ENCODE measurements at regions not wholly inside any gene's neighbourhood (a gene's known extent, or its start where the extent isn't known, plus 50 kb on each side); places are given as distances from the start of the nearest gene placed in this dataset.
A peak's percentile ranks its signal among the peaks of the same experiment; 100 is the strongest.

- no peak overlapping the region for H3K9ac ChIP-seq
- H3K27ac ChIP-seq: no peak overlapping the region
Observed at GRCh38 chr3:31369637-31370379, 162.9 kb upstream of the STT3B start.

GRCh38 chr3:31370380-31370666 lies 162.4 kb upstream of the STT3B start:
- Histone ChIP-seq H3K27ac (no peak overlapping the region), H3K4me1 (ENCODE audit: insufficient read depth) (peaks cover 11% of the 10 kb centered on the region), H3K79me2 (ENCODE audit: insufficient read depth) (no peaks in the 10 kb centered on the region), H3F3A (ENCODE audit: insufficient read depth) (peaks cover 2% of the 10 kb centered on the region; the same call in 1 of the 2 replicates), H3K9me2 (ENCODE audit: insufficient read depth) (no peaks in the 10 kb centered on the region), H3K27me3 (replicated peaks; ENCODE audit: insufficient read depth) (no peaks in the 10 kb centered on the region), H3K9ac (no peak overlapping the region), H3K36me3 (ENCODE audit: low read depth) (no peaks in the 10 kb centered on the region), H3K4me2 (ENCODE audit: unreplicated experiment) (peak overlapping the region; percentile 12), H2AFZ (peak overlapping the region; percentile 35), H4K20me1 (ENCODE audit: insufficient read depth) (no peaks in the 10 kb centered on the region), H3K9me3 (ENCODE audit: low read depth) (no peaks in the 10 kb centered on the region), H3K4me3 (no peak overlapping the region)
- DNase-seq: no peak
- in situ Hi-C loops (cut with MboI): no loop called here
- TF ChIP-seq EZH2 (IDR thresholded peaks at IDR 0.05; ENCODE audit: insufficient read depth, poor library complexity, severe bottlenecking) (no peak), EZH2phosphoT487 (IDR thresholded peaks at IDR 0.05; ENCODE audit: insufficient read depth, low read depth) (no peak)

More at GRCh38 chr3:31369637-31370379, 162.9 kb upstream of the STT3B start:
- Histone ChIP-seq H3K27me3 (replicated peaks; ENCODE audit: insufficient read depth) (no peaks in the 10 kb centered on the region), H3K4me1 (ENCODE audit: insufficient read depth) (peaks cover 16% of the 10 kb centered on the region), H4K20me1 (ENCODE audit: insufficient read depth) (no peaks in the 10 kb centered on the region), H3K36me3 (ENCODE audit: low read depth) (no peaks in the 10 kb centered on the region), H3F3A (ENCODE audit: insufficient read depth) (peaks cover 7% of the 10 kb centered on the region; the same call in 1 of the 2 replicates), H3K4me2 (ENCODE audit: unreplicated experiment) (peak overlapping the region; percentile 12), H3K79me2 (ENCODE audit: insufficient read depth) (no peaks in the 10 kb centered on the region), H3K9me2 (ENCODE audit: insufficient read depth) (no peaks in the 10 kb centered on the region), H3K9me3 (ENCODE audit: low read depth) (no peaks in the 10 kb centered on the region), H2AFZ (peak overlapping the region; percentile 35), H3K4me3 (no peak overlapping the region)
- no peak for TF ChIP-seq EZH2 (IDR thresholded peaks at IDR 0.05; ENCODE audit: insufficient read depth, poor library complexity, severe bottlenecking)
- no peak for TF ChIP-seq EZH2phosphoT487 (IDR thresholded peaks at IDR 0.05; ENCODE audit: insufficient read depth, low read depth)
- 55 to 59% methylated on average over 2 of the region's 2 CpGs for WGBS, 2 experiments (ENCODE audit: low coverage in 1 of 2, low lambda C conversion rate in 2 of 2, missing lambda C conversion rate in 2 of 2)
- in situ Hi-C loops (cut with MboI): no loop called here
- peak; percentile 42 for DNase-seq

GRCh38 chr3:31370681-31371080 lies 162.0 kb upstream of the STT3B start:
- Histone ChIP-seq H3K36me3 (ENCODE audit: low read depth) (no peaks in the 10 kb centered on the region), H3K4me2 (ENCODE audit: unreplicated experiment) (no peak overlapping the region), H3F3A (ENCODE audit: insufficient read depth) (no peaks in the 10 kb centered on the region), H3K9me2 (ENCODE audit: insufficient read depth) (no peaks in the 10 kb centered on the region), H3K4me3 (no peak overlapping the region), H3K27ac (no peak overlapping the region), H4K20me1 (ENCODE audit: insufficient read depth) (no peaks in the 10 kb centered on the region), H3K9ac (no peak overlapping the region), H2AFZ (no peak overlapping the region), H3K79me2 (ENCODE audit: insufficient read depth) (no peaks in the 10 kb centered on the region), H3K27me3 (replicated peaks; ENCODE audit: insufficient read depth) (no peaks in the 10 kb centered on the region), H3K4me1 (ENCODE audit: insufficient read depth) (peaks cover 9% of the 10 kb centered on the region; the same call in 1 of the 2 replicates), H3K9me3 (ENCODE audit: low read depth) (no peaks in the 10 kb centered on the region)
- in situ Hi-C loops (cut with MboI): no loop called here
- 81 to 89% methylated on average over 2 of the region's 2 CpGs for WGBS, 2 experiments (ENCODE audit: low coverage in 1 of 2, low lambda C conversion rate in 2 of 2, missing lambda C conversion rate in 2 of 2)
- DNase-seq: no peak
- TF ChIP-seq EZH2 (IDR thresholded peaks at IDR 0.05; ENCODE audit: insufficient read depth, poor library complexity, severe bottlenecking) (no peak), EZH2phosphoT487 (IDR thresholded peaks at IDR 0.05; ENCODE audit: insufficient read depth, low read depth) (no peak)

GRCh38 chr3:31371484-31372177 lies 161.1 kb upstream of the STT3B start:
- H3K4me3 ChIP-seq: no peak overlapping the region

More at GRCh38 chr3:31371484-31372177, 161.1 kb upstream of the STT3B start:
- TF ChIP-seq EZH2 (IDR thresholded peaks at IDR 0.05; ENCODE audit: insufficient read depth, poor library complexity, severe bottlenecking) (no peak), EZH2phosphoT487 (IDR thresholded peaks at IDR 0.05; ENCODE audit: insufficient read depth, low read depth) (no peak)
- Histone ChIP-seq H3F3A (ENCODE audit: insufficient read depth) (no peaks in the 10 kb centered on the region), H3K4me1 (ENCODE audit: insufficient read depth) (peaks cover 9% of the 10 kb centered on the region; the same call in 1 of the 2 replicates), H3K36me3 (ENCODE audit: low read depth) (no peaks in the 10 kb centered on the region), H3K4me2 (ENCODE audit: unreplicated experiment) (no peak overlapping the region), H3K9me2 (ENCODE audit: insufficient read depth) (no peaks in the 10 kb centered on the region), H3K27ac (no peak overlapping the region), H3K79me2 (ENCODE audit: insufficient read depth) (no peaks in the 10 kb centered on the region), H4K20me1 (ENCODE audit: insufficient read depth) (no peaks in the 10 kb centered on the region), H3K9me3 (ENCODE audit: low read depth) (no peaks in the 10 kb centered on the region), H3K27me3 (replicated peaks; ENCODE audit: insufficient read depth) (no peaks in the 10 kb centered on the region), H3K9ac (no peak overlapping the region), H2AFZ (no peak overlapping the region)
- DNase-seq: no peak
- in situ Hi-C loops (cut with MboI): no loop called here
- WGBS, 2 experiments (ENCODE audit: low coverage in 1 of 2, low lambda C conversion rate in 2 of 2, missing lambda C conversion rate in 2 of 2): 93 to 95% methylated on average over 4 of the region's 4 CpGs

All from GM23248 (cell line).